ENCODE measurements at regions not wholly inside any gene's neighbourhood (a gene's known extent, or its start where the extent isn't known, plus 50 kb on each side); places are given as distances from the start of the nearest gene placed in this dataset.

DNA sequence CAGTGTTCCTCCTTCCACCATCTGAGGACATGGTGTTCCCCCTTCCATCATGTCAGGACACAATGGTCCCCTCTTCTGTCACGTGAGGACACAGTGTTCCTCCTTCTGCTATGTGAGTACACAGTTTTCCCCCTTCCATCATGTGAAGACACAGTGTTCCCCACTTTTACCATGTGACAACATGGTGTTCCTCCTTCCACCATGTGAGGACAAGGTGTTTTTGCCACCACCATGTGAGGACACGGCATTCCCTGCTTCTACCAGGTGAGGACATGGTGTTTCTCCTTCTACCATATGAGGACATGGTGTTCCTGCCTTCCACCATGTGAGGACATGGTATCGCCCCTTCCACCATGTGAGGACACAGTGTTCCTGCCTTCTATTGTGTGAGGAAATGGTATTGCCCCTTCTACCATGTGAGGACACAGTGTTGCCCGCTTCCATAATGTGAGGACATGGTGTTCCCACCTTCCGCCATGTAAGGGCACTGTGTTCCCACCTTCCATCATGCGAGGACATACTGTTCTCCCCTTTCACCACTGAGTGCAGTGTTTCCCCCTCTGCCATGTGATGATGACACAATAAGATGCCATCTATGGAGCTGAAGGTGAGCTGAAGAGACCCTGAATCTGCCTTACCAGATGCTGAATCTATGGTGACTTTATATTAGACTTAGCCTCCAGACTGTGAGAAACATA is 132.3 kb downstream of the FCRL5 start:
- no peak for DNase-seq (ENCODE audit: extremely low read depth, low read depth)
- TF ChIP-seq, protein P1, sequence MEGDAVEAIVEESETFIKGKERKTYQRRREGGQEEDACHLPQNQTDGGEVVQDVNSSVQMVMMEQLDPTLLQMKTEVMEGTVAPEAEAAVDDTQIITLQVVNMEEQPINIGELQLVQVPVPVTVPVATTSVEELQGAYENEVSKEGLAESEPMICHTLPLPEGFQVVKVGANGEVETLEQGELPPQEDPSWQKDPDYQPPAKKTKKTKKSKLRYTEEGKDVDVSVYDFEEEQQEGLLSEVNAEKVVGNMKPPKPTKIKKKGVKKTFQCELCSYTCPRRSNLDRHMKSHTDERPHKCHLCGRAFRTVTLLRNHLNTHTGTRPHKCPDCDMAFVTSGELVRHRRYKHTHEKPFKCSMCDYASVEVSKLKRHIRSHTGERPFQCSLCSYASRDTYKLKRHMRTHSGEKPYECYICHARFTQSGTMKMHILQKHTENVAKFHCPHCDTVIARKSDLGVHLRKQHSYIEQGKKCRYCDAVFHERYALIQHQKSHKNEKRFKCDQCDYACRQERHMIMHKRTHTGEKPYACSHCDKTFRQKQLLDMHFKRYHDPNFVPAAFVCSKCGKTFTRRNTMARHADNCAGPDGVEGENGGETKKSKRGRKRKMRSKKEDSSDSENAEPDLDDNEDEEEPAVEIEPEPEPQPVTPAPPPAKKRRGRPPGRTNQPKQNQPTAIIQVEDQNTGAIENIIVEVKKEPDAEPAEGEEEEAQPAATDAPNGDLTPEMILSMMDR (IDR thresholded peaks at IDR 0.05; ENCODE audit: low read depth, low read length) = no peak

DNA sequence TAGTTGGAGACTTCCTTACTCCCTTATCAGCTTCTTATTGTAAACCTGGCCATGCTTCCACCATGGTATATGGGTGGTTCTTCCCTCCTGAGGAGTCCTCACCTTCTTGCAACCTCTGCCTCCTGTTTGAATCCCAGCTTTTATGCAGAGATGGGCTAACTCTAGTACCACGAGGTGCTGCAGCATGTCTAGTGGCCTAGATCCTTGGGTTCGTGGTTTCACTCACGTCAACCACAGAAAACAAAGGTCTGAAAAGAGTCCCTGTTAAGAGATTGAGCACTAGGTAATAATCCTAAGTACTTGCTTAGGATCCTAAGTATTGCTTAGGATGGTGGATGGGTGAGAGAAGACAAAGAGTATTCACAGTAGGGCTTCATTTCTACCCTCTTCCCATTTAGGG is 133.7 kb downstream of the FCRL5 start:
- TF ChIP-seq, protein P1 (IDR thresholded peaks at IDR 0.05; ENCODE audit: low read depth, low read length) = no peak
- DNase-seq (ENCODE audit: extremely low read depth, low read depth) = no peak

DNA sequence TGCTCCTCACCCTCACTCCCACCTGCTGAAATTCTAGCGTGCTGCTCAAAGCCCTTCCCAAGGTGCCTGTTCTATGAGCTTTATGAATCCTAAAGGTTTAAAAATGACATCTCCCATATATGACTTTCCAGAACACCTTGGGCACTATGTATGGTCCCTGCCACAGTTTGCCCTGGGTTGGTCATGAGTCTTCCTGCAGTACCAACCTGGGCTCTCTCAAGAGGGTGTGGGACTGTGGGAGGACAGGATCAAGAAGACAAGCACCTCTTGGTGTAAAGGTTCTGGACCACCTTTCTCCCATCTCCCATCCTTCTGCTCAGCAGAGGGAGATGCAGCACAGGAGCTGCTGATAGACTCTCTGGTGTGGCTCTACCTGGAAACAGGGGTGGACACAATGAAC is 134.1 kb downstream of the FCRL5 start:
- DNase-seq (ENCODE audit: extremely low read depth, low read depth) = no peak
- TF ChIP-seq, protein P1 (IDR thresholded peaks at IDR 0.05; ENCODE audit: low read depth, low read length) = no peak

DNA sequence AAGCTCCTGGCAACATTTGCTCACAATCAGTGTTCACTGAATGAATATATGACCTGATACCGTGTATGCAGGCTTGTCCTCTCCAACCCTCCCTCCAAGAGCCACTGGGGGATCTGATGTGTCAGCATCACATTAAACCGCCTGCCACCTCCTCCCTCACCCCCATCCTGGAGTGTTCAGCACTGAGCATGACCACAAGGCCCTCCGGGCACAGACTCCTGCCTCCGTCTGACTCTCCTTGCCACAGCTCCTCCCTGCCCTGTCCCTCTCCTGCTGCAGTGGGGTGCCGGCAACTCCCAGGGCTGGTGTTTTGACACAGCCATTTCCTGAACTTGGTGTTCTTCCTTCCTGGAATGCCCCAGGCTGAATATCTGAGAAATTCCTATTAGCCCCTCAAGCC is 136.7 kb downstream of the FCRL5 start:
- TF ChIP-seq, protein P1 (IDR thresholded peaks at IDR 0.05; ENCODE audit: low read depth, low read length) = no peak
- no peak for DNase-seq (ENCODE audit: extremely low read depth, low read depth)

DNA sequence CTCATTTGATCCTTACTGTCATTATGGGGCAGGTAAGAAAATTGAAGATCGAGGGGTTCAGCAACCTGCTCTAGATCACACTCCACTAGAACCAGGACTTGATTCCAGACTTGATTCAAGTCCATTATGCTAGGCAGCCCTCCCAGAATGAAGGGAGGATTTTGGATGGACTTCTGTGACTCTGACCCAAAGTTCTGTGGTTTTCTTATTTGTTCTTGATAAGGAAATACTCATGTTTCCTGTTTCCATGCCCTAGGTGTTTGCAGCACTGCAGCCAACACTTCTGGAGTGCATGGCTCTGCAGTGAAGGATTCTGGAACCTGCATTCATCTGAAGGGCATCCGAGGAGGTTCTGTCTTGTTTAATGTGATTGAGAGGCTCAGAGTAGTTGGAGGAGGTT is 140.0 kb downstream of the FCRL5 start:
- DNase-seq (ENCODE audit: extremely low read depth, low read depth) = no peak
- TF ChIP-seq, protein P1 (IDR thresholded peaks at IDR 0.05; ENCODE audit: low read depth, low read length) = no peak

DNA sequence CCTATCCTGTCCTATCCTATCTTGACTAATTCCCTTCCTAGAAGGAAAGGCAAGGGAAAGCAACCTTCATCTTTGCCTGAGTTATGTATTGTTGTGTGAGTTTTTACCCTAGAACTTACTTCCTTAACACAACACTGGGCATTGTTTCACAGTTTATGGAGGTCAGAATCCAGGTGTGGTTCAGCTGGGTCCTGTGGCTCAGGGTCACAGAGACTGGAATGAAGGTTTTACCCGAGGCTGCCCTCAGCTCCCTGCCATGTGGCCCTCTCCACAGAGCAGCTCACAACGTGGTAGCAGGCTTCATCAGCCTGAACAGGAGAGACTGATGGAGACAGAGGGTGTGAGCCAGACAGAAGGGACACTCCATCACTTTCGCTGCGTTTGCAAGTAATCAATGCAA is 140.5 kb downstream of the FCRL5 start:
- DNase-seq (ENCODE audit: extremely low read depth, low read depth) = no peak
- TF ChIP-seq, protein P1 (IDR thresholded peaks at IDR 0.05; ENCODE audit: low read depth, low read length) = no peak

DNA sequence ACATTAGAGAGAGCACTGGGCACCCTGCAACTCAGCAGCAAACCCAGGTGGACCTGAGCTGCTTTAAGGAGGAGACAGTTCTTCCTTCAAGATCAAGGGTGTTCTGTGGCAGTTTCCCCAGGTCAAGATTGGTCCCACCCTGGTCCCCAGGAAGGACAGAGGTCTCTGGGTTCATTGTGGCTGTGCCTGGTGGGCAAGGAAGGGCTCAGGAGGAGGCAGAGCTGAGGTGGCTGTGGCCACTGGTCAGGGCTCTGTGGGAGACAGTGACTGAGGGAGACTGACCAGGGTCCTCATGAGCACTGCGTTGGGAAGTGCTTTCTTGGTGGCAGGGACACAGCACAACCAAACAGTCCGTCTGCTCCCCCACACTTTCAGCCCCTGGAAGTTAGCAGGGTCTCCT is 141.3 kb downstream of the FCRL5 start:
- TF ChIP-seq, protein P1 (IDR thresholded peaks at IDR 0.05; ENCODE audit: low read depth, low read length) = no peak
- DNase-seq (ENCODE audit: extremely low read depth, low read depth) = no peak
